HG03060 (cell line): ENCODE measurements at regions not wholly inside any gene's neighbourhood (a gene's known extent, or its start where the extent isn't known, plus 50 kb on each side); places are given as distances from the start of the nearest gene placed in this dataset.

Experiments
- ATAC-seq: cut with Tn5 transposase; IDR thresholded peaks from one replicate; pipeline ENCODE4 v1.9.1; 2021; ENCODE audit warnings: low read depth, moderate number of reproducible peaks; ENCODE audit not compliant: unreplicated experiment

DNA sequence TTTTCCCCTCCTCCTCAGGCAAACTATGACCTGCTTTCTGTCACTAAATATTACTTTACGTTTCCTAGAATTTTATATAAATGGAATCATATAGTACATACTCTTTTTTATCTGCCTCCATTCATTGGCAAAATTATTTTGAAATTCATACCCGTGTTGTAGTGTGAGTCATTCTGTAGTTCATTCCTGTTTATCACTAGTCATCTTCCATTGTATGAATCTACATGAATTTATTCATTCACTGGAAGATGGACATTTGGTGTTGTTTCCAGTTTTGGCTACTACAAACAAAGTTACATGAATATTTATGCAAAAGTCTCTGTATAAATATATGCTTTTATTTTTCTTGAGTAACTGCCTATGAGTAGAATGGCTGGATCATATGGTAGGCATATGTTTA is 60.7 kb upstream of the OPCML start:
- no peak for ATAC-seq

DNA sequence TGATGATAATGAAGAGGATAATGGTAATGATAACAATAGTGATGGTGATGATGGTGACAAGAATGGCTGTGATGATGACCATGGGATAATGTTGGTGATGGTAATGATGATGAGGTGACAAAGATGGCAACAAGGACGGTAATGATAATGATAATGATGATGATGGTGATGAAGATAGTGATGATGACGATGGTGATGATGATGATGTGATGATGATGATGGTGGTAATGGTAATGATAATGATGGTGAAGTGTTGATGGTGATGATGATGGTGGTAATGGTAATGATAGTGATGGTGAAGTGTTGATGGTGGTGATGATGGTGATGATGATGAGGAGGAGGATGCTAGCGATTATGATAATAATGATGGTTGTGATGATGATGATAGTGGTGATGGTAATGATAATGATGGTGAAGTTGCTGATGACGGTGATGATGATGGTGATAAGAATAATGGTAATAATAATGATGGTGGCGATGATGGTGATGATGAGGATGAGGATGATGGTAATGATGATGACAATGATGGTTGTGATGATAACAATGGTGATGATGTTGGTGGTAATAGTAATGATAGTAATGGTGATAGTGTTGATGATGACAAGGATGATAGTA is 54.7 kb upstream of the OPCML start:
- ATAC-seq = no peak

DNA sequence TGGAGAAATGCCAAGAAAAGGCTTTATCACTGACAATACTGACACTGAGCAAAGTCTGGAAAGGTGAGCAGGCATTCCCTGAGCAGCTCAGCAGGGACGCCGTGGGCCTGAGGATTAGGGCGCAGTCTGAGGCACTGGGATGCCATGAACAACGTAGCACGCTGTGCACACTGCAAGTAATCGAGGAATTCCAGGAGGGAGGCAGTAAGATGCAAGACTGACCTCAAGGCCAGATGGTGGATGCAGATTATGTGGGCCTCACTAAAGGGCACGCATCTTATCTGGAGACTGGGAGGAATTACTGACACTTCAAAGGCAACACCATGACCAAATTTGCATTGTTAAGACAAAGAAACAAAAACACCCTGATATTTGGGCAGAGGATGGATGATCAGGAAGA is 50.4 kb upstream of the OPCML start:
- ATAC-seq = no peak

DNA sequence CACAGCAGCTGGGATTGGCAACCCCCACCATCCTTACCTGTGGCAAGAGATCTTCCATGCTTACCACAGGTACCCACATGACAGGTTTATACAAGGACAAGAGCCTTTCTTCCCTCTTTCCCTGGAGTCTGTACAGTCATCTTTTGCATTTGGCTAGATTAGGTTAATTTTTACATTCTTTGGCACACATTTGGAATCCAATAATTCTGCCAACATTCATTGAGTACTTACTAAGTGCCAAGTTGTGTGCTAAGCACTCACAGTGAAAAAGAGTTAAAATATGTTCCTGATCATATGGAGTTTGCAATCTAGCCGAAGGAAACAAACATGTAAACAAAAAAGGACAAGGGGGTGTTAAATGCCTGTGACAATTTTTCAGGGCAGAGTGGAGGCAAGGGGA is 50.0 kb upstream of the OPCML start:
- no peak for ATAC-seq
